OCI-LY3 (cell line): ENCODE measurements at regions not wholly inside any gene's neighbourhood (a gene's known extent, or its start where the extent isn't known, plus 50 kb on each side); places are given as distances from the start of the nearest gene placed in this dataset.

Experiments
- EZH2phosphoT487 ChIP-seq: fragments of 200-600 bp; shearing (Covaris generic); IDR thresholded peaks from 2 replicates; pipeline ENCODE4 v1.6.1; 2018; ENCODE audit warnings: antibody characterized with exemption, mixed run types, low read depth
- TF ChIP-seq, protein P1 (sequence below): fragments of 200-600, 300-600 bp; sonication (generic); IDR thresholded peaks from 2 replicates; pipeline ENCODE4 v1.5.1; 2014; ENCODE audit warnings: antibody characterized with exemption, low read length, low read depth

GRCh38 chr4:106681381-106681921 lies 312.9 kb upstream of the GIMD1 start:
- TF ChIP-seq, protein P1, sequence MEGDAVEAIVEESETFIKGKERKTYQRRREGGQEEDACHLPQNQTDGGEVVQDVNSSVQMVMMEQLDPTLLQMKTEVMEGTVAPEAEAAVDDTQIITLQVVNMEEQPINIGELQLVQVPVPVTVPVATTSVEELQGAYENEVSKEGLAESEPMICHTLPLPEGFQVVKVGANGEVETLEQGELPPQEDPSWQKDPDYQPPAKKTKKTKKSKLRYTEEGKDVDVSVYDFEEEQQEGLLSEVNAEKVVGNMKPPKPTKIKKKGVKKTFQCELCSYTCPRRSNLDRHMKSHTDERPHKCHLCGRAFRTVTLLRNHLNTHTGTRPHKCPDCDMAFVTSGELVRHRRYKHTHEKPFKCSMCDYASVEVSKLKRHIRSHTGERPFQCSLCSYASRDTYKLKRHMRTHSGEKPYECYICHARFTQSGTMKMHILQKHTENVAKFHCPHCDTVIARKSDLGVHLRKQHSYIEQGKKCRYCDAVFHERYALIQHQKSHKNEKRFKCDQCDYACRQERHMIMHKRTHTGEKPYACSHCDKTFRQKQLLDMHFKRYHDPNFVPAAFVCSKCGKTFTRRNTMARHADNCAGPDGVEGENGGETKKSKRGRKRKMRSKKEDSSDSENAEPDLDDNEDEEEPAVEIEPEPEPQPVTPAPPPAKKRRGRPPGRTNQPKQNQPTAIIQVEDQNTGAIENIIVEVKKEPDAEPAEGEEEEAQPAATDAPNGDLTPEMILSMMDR, result no peak
- no peak for TF ChIP-seq EZH2phosphoT487
